Loucy (cell line): ENCODE measurements at regions not wholly inside any gene's neighbourhood (a gene's known extent, or its start where the extent isn't known, plus 50 kb on each side); places are given as distances from the start of the nearest gene placed in this dataset.

Experiments used
- CTCF ChIP-seq: fragments of 200-600 bp; sonication (generic); conservative IDR thresholded peaks from 2 replicates; pipeline ENCODE4 v1.5.1; 2014; ENCODE audit warnings: mild to moderate bottlenecking, antibody characterized with exemption, low read length
- EZH2phosphoT487 ChIP-seq: fragments of 200-600 bp; IDR thresholded peaks from 2 replicates; pipeline ENCODE4 v1.6.1; 2018; ENCODE audit warnings: antibody characterized with exemption, mild to moderate bottlenecking, moderate library complexity, borderline replicate concordance

GRCh38 chr3:66644549-66644948, 143.7 kb upstream of the LRIG1 start:
- TF ChIP-seq CTCF (no peak), EZH2phosphoT487 (no peak)
